ENCODE measurements at regions not wholly inside any gene's neighbourhood (a gene's known extent, or its start where the extent isn't known, plus 50 kb on each side); places are given as distances from the start of the nearest gene placed in this dataset.

DNA sequence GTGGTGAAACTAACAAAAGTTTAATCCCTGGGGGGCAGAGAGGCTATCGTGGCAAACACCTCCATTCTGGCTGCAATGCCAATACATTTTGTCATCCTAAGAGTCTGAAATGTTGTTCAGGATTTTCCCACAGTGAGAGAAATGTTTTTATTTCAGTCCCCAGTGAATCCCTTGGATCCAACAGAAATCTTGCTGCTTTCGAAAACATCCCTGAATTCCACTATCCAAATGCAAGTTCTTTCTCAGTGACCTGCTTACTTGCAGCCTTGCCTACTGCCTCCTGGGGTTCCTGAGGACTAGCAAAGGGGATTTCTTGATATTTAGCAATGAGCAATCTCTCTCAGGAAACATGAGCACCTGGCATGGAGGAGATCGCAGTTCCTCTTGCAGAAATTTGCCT lies 202.1 kb upstream of the IRX3 start:
- Histone ChIP-seq H4K20me1 (ENCODE audit: insufficient read depth) (no peaks in the 10 kb centered on the region), H3K4me2 (ENCODE audit: unreplicated experiment) (no peak overlapping the region), H3K9ac (no peak overlapping the region), H3K79me2 (ENCODE audit: insufficient read depth) (no peaks in the 10 kb centered on the region), H3K9me3 (ENCODE audit: low read depth) (no peaks in the 10 kb centered on the region), H3K9me2 (ENCODE audit: insufficient read depth) (no peaks in the 10 kb centered on the region), H2AFZ (no peak overlapping the region), H3K36me3 (ENCODE audit: low read depth) (no peaks in the 10 kb centered on the region), H3K4me3 (no peak overlapping the region), H3K27me3 (replicated peaks; ENCODE audit: insufficient read depth) (no peaks in the 10 kb centered on the region), H3F3A (ENCODE audit: insufficient read depth) (peaks cover 4% of the 10 kb centered on the region; the same call in 1 of the 2 replicates), H3K4me1 (ENCODE audit: insufficient read depth) (0 out of 2 replicates have a peak, but pooled peaks cover 8% of the 10 kb centered on the region), H3K27ac (no peak overlapping the region)
- in situ Hi-C loops (cut with MboI) = no loop called here
- TF ChIP-seq EZH2 (IDR thresholded peaks at IDR 0.05; ENCODE audit: insufficient read depth, poor library complexity, severe bottlenecking) (no peak), EZH2phosphoT487 (IDR thresholded peaks at IDR 0.05; ENCODE audit: insufficient read depth, low read depth) (no peak)
- 52 to 57% methylated on average over 3 of the region's 3 CpGs for WGBS, 2 experiments (ENCODE audit: low coverage in 1 of 2, low lambda C conversion rate in 2 of 2, missing lambda C conversion rate in 2 of 2)
- no peak for DNase-seq

DNA sequence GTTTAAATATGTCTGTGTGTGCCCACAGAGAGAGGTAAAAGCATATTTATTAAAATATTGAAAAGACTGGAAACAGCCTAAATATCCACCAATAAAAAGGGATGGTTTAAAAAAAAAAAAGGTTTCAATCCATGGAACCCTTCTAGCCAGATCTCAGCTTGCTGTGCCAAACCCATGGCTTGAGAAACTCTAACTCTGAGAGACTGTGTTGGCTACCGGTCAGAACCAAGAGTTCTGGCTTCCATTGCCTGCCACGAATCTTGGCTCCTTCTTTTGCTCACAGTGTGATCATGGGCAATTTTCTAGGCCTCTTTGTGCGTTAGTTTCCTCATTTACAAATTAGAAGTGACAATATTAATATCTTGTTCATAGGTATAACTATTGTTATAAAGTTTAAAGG lies 201.3 kb upstream of the IRX3 start:
- no peaks in the 10 kb centered on the region for H3K9me2 ChIP-seq (ENCODE audit: insufficient read depth)
- no peaks in the 10 kb centered on the region for H3K36me3 ChIP-seq (ENCODE audit: low read depth)
- H4K20me1 ChIP-seq (ENCODE audit: insufficient read depth) = no peaks in the 10 kb centered on the region
- no peaks in the 10 kb centered on the region for H3F3A ChIP-seq (ENCODE audit: insufficient read depth)
- H2AFZ ChIP-seq = no peak overlapping the region
- H3K4me2 ChIP-seq (ENCODE audit: unreplicated experiment) = no peak overlapping the region
- DNase-seq = no peak
- WGBS, 2 experiments (ENCODE audit: low coverage in 1 of 2, low lambda C conversion rate in 2 of 2, missing lambda C conversion rate in 2 of 2) = 26 to 30% methylated on average over 3 of the region's 3 CpGs
- in situ Hi-C loops (cut with MboI) = no loop called here
- H3K9ac ChIP-seq = no peak overlapping the region
- no peaks in the 10 kb centered on the region for H3K79me2 ChIP-seq (ENCODE audit: insufficient read depth)
- H3K4me3 ChIP-seq = no peak overlapping the region
- TF ChIP-seq EZH2 (IDR thresholded peaks at IDR 0.05; ENCODE audit: insufficient read depth, poor library complexity, severe bottlenecking) (no peak), EZH2phosphoT487 (IDR thresholded peaks at IDR 0.05; ENCODE audit: insufficient read depth, low read depth) (no peak)
- H3K27me3 ChIP-seq (replicated peaks; ENCODE audit: insufficient read depth) = no peaks in the 10 kb centered on the region
- H3K27ac ChIP-seq = no peak overlapping the region
- H3K9me3 ChIP-seq (ENCODE audit: low read depth) = no peaks in the 10 kb centered on the region
- H3K4me1 ChIP-seq (ENCODE audit: insufficient read depth) = 0 out of 2 replicates have a peak, but pooled peaks cover 1% of the 10 kb centered on the region

DNA sequence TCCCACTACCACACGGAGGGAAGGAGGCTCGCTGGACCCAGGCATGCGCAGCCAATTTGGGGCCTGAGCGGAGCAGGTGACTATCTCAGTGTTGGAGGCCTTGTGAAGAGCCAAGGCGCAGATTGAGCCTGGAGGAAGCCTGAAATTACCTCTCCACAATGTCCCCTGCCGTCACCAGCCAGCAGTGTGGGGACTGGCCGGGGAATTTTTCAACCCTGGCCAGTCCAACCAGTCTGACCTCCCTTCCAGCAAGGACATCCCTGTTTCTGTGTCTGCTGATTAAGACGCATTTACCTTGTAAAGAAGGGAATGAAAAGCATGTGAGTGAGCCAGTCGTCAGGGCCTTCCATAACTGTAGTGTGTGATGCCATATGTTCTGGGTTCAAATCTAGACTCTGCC lies 198.1 kb upstream of the IRX3 start:
- no peaks in the 10 kb centered on the region for H3K4me1 ChIP-seq (ENCODE audit: insufficient read depth)
- no peak overlapping the region for H2AFZ ChIP-seq
- no peaks in the 10 kb centered on the region for H4K20me1 ChIP-seq (ENCODE audit: insufficient read depth)
- H3K36me3 ChIP-seq (ENCODE audit: low read depth) = no peaks in the 10 kb centered on the region
- no peak overlapping the region for H3K4me2 ChIP-seq (ENCODE audit: unreplicated experiment)
- H3K27me3 ChIP-seq (replicated peaks; ENCODE audit: insufficient read depth) = no peaks in the 10 kb centered on the region
- DNase-seq = no peak
- in situ Hi-C loops (cut with MboI) = no loop called here
- H3K4me3 ChIP-seq = no peak overlapping the region
- no peak overlapping the region for H3K9ac ChIP-seq
- no peaks in the 10 kb centered on the region for H3F3A ChIP-seq (ENCODE audit: insufficient read depth)
- H3K79me2 ChIP-seq (ENCODE audit: insufficient read depth) = no peaks in the 10 kb centered on the region
- H3K9me3 ChIP-seq (ENCODE audit: low read depth) = no peaks in the 10 kb centered on the region
- TF ChIP-seq EZH2 (IDR thresholded peaks at IDR 0.05; ENCODE audit: insufficient read depth, poor library complexity, severe bottlenecking) (no peak), EZH2phosphoT487 (IDR thresholded peaks at IDR 0.05; ENCODE audit: insufficient read depth, low read depth) (no peak)
- H3K9me2 ChIP-seq (ENCODE audit: insufficient read depth) = no peaks in the 10 kb centered on the region
- 75 to 83% methylated on average over 9 of the region's 9 CpGs for WGBS, 2 experiments (ENCODE audit: low coverage in 1 of 2, low lambda C conversion rate in 2 of 2, missing lambda C conversion rate in 2 of 2)
- no peak overlapping the region for H3K27ac ChIP-seq

DNA sequence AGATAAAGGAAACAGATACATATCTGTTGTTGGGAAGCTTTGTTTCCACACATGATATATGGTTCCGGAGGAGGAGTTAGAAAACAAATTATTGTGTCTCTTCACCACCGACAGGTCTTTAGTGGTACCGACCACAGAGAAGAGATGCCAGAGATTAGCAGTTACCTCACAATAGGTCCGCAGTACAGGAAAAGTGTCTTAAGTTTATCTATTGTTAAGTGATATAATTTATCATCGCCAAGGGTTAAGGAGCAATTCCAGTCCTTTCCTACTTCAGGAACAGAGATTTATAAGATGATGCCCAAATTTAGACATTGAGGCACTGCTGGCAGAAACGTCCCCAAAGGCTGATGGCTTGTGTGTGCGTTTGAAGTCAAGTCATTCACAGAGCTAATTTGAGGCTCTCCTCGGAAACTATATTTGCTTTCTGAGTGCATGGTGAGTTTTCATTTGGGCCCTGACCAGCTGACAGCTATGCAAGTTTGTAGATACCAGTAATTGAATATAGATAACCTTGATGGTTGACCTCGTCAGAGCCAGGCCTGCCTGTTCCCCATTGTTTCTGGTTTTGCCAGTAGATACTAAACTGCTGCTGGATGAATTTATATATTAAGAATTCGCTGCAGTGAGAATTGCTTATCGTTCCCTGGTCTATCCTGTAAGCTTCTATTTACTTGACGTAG lies 196.4 kb upstream of the IRX3 start:
- no peak overlapping the region for H3K4me2 ChIP-seq (ENCODE audit: unreplicated experiment)
- no peaks in the 10 kb centered on the region for H4K20me1 ChIP-seq (ENCODE audit: insufficient read depth)
- no peak overlapping the region for H3K27ac ChIP-seq
- no peaks in the 10 kb centered on the region for H3K9me3 ChIP-seq (ENCODE audit: low read depth)
- in situ Hi-C loops (cut with MboI) = no loop called here
- no peak overlapping the region for H2AFZ ChIP-seq
- H3K4me1 ChIP-seq (ENCODE audit: insufficient read depth) = no peaks in the 10 kb centered on the region
- 77 to 79% methylated on average over 12 of the region's 12 CpGs for WGBS, 2 experiments (ENCODE audit: low coverage in 1 of 2, low lambda C conversion rate in 2 of 2, missing lambda C conversion rate in 2 of 2)
- no peaks in the 10 kb centered on the region for H3K9me2 ChIP-seq (ENCODE audit: insufficient read depth)
- 0 out of 2 replicates have a peak, but pooled peaks cover 3% of the 10 kb centered on the region for H3K27me3 ChIP-seq (replicated peaks; ENCODE audit: insufficient read depth)
- H3K36me3 ChIP-seq (ENCODE audit: low read depth) = no peaks in the 10 kb centered on the region
- H3K9ac ChIP-seq = no peak overlapping the region
- DNase-seq = no peak
- no peaks in the 10 kb centered on the region for H3F3A ChIP-seq (ENCODE audit: insufficient read depth)
- no peak overlapping the region for H3K4me3 ChIP-seq
- H3K79me2 ChIP-seq (ENCODE audit: insufficient read depth) = no peaks in the 10 kb centered on the region
- TF ChIP-seq EZH2 (IDR thresholded peaks at IDR 0.05; ENCODE audit: insufficient read depth, poor library complexity, severe bottlenecking) = no peak
- no peak for TF ChIP-seq EZH2phosphoT487 (IDR thresholded peaks at IDR 0.05; ENCODE audit: insufficient read depth, low read depth)

Data from GM23248 (cell line).